Lower lobe of right lung (tissue), 2 donors: ENCODE measurements at regions not wholly inside any gene's neighbourhood (a gene's known extent, or its start where the extent isn't known, plus 50 kb on each side); places are given as distances from the start of the nearest gene placed in this dataset.

ENCODE experiments used
- ATAC-seq, 2 donors: fragments of 200-7000 bp; cut with Tn5 transposase; one replicate each; pipeline ENCODE4 v1.9.1; 2020 to 2022; ENCODE audit warnings: mild to moderate bottlenecking in 2 of 2, moderate library complexity in 2 of 2
- DNase-seq: peaks from one replicate; pipeline ENCODE4 v3.0.0-alpha.2; 2020
- H3K27ac ChIP-seq: fragments of 200-600 bp; one replicate; pipeline ENCODE4 v1.8.0; 2022
- H3K27me3 ChIP-seq: fragments of 200-600 bp; one replicate; pipeline ENCODE4 v1.8.0; 2022; ENCODE audit warnings: low read depth
- H3K36me3 ChIP-seq: fragments of 200-600 bp; one replicate; pipeline ENCODE4 v1.8.0; 2022; ENCODE audit warnings: mild to moderate bottlenecking
- H3K4me1 ChIP-seq: fragments of 200-600 bp; one replicate; pipeline ENCODE4 v1.8.0; 2022
- H3K4me3 ChIP-seq: fragments of 200-600 bp; one replicate; pipeline ENCODE4 v1.8.0; 2022; ENCODE audit warnings: mild to moderate bottlenecking
- H3K9me3 ChIP-seq: fragments of 200-600 bp; one replicate; pipeline ENCODE4 v1.8.0; 2022
- CTCF ChIP-seq: fragments of 200-600 bp; IDR thresholded peaks from one replicate; pipeline ENCODE4 v1.8.0; 2022; ENCODE audit warnings: antibody characterized with exemption, mild to moderate bottlenecking
- intact Hi-C: fragments of 100-400 bp; cut with DNase I; formaldehyde crosslinking; loops from one replicate; pipeline ENCODE4 v1.11.0; 2022
- donor health status: DM: no; HTN: yes; CAD: no; lungs with severe emphysema.

GRCh38 chr10:130810856-130811255 lies 500.7 kb downstream of the TCERG1L start:
- Histone ChIP-seq H3K4me1 (no peaks in the 10 kb centered on the region), H3K36me3 (no peaks in the 10 kb centered on the region), H3K27ac (no peak overlapping the region), H3K9me3 (no peaks in the 10 kb centered on the region), H3K4me3 (no peak overlapping the region), H3K27me3 (no peaks in the 10 kb centered on the region)
- ATAC-seq (no peak), DNase-seq (no peak)
- intact Hi-C loops, result no loop called here
- TF ChIP-seq CTCF, result no peak

GRCh38 chr10:130812381-130813148 lies 499.0 kb downstream of the TCERG1L start:
- intact Hi-C loops, result no loop called here
- TF ChIP-seq CTCF, result no peak
- Histone ChIP-seq H3K4me1 (no peaks in the 10 kb centered on the region), H3K27ac (no peak overlapping the region), H3K9me3 (no peaks in the 10 kb centered on the region), H3K36me3 (no peaks in the 10 kb centered on the region), H3K4me3 (no peak overlapping the region), H3K27me3 (no peaks in the 10 kb centered on the region)
- DNase-seq (no peak), ATAC-seq (no peak)

DNA sequence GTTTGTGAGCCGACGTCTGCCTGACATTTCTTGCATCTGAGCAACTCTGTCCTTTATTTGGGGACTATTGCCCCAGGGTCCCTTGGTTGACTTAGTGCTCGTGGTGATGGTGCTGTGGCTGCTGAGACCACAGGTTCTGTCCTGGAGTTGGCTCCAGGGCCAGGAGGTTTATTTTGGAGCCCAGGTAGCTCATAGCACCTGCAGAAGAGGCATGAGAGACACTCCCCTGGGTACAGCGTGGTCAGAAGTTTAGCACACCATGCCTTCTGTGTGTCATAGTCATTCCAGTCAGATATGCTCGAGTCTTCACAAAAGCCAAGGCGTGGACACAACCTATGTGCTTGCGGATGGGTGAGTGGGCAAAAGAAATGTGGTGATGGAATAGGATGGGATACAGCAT lies 496.9 kb downstream of the TCERG1L start:
- no peak for ATAC-seq
- intact Hi-C loops, result no loop called here
- H3K36me3 ChIP-seq, result no peaks in the 10 kb centered on the region
- TF ChIP-seq CTCF, result no peak
- no peaks in the 10 kb centered on the region for H3K27me3 ChIP-seq
- no peak for DNase-seq
- H3K4me1 ChIP-seq, result no peaks in the 10 kb centered on the region
- H3K27ac ChIP-seq, result no peak overlapping the region
- no peak overlapping the region for H3K4me3 ChIP-seq
- H3K9me3 ChIP-seq, result no peaks in the 10 kb centered on the region

GRCh38 chr10:130816116-130816901 lies 495.2 kb downstream of the TCERG1L start:
- H3K4me1 ChIP-seq, result no peaks in the 10 kb centered on the region
- intact Hi-C loops, result no loop called here
- no peaks in the 10 kb centered on the region for H3K9me3 ChIP-seq
- no peak overlapping the region for H3K4me3 ChIP-seq
- TF ChIP-seq CTCF, result no peak
- no peak overlapping the region for H3K27ac ChIP-seq
- no peak for DNase-seq
- no peak for ATAC-seq
- no peaks in the 10 kb centered on the region for H3K27me3 ChIP-seq
- H3K36me3 ChIP-seq, result no peaks in the 10 kb centered on the region

DNA sequence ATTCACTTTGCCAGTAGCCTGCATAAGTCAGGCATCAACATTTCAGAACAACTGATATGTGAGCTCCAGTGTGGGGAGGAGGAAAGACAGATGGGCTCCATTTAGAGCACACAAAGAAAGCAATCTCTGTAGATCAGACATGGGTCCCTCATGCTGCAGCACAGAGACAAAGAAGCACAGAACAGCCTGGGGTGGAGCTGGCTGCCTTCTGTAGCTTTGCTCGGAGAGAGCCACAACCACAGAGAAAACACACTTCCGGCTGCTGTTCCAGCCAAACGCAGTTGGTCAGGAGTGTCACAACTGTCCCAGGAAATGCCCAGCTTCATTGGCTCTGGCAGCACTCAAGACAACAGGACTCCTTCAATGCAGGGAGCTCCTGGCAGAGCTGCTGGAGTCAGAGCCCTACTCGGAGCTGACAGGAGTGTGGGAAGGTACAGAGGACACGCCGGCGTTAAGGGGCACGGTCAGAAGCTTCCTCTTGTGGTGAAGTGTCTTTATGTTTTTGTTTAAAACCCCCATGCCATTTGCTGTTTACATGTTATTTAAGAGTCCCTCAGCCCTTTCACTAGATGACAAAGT lies 494.4 kb downstream of the TCERG1L start:
- H3K36me3 ChIP-seq, result no peaks in the 10 kb centered on the region
- no peak for TF ChIP-seq CTCF
- no peaks in the 10 kb centered on the region for H3K9me3 ChIP-seq
- no peaks in the 10 kb centered on the region for H3K4me1 ChIP-seq
- intact Hi-C loops, result no loop called here
- DNase-seq (no peak), ATAC-seq (no peak)
- H3K27ac ChIP-seq, result no peak overlapping the region
- no peaks in the 10 kb centered on the region for H3K27me3 ChIP-seq
- H3K4me3 ChIP-seq, result no peak overlapping the region
